Naive thymus-derived CD8-positive, alpha-beta T cell (primary cell): ENCODE measurements at regions not wholly inside any gene's neighbourhood (a gene's known extent, or its start where the extent isn't known, plus 50 kb on each side); places are given as distances from the start of the nearest gene placed in this dataset.
"Not testable (repeated sequence)": the region's sequence is repeated elsewhere in the genome, so short reads cannot be mapped to it uniquely, and the experiment has no call there.

Source experiments
- ATAC-seq, 2 donors: fragments of 150-1000 bp; cut with Tn5 transposase in 1 of 2; sonication (Bioruptor Pico), chemical (Tn5 transposase) in 1 of 2; 1 replicate in 1 of 2; 2 replicates in 1 of 2; pipeline ENCODE4 v1.10.0; 2021; ENCODE audit warnings: mild to moderate bottlenecking in 2 of 2, moderate library complexity in 2 of 2
- POLR2A ChIA-PET: fragments of 350-600 bp; sonication (Branson Sonifier 250); formaldehyde crosslinking; loops from one replicate; lab custom pipeline; 2021; ENCODE audit warnings: antibody characterized with exemption; lab: Charles Lee
- DNase-seq, 10 donors: peaks; one replicate each; pipeline versions ENCODE4 v3.0.0 to v3.0.0-alpha.2; 2020 to 2022
- H3K27ac Mint-ChIP-seq, 10 donors: one replicate each; pipeline ENCODE4 v1.8.0; 2020 to 2022; ENCODE audit warnings: mild to moderate bottlenecking in 10 of 10, mixed read lengths in 10 of 10, moderate library complexity in 4 of 10, inconsistent platforms in 1 of 10
- H3K27me3 Mint-ChIP-seq, 5 donors: one replicate each; pipeline ENCODE4 v1.8.0; 2021 to 2022; ENCODE audit warnings: mixed read lengths in 5 of 5
- H3K36me3 Mint-ChIP-seq, 3 donors: one replicate each; pipeline ENCODE4 v1.8.0; 2020 to 2022; ENCODE audit warnings: mixed read lengths in 3 of 3, mild to moderate bottlenecking in 2 of 3, inconsistent platforms in 1 of 3
- H3K4me1 Mint-ChIP-seq, 4 donors: one replicate each; pipeline ENCODE4 v1.8.0; 2021 to 2022; ENCODE audit warnings: mixed read lengths in 4 of 4
- H3K4me3 Mint-ChIP-seq, 10 donors: one replicate each; pipeline ENCODE4 v1.8.0; 2020 to 2022; ENCODE audit warnings: mild to moderate bottlenecking in 10 of 10, mixed read lengths in 10 of 10, moderate library complexity in 6 of 10, inconsistent platforms in 1 of 10
- H3K9me3 Mint-ChIP-seq, 9 donors: one replicate each; pipeline ENCODE4 v1.8.0; 2020 to 2022; ENCODE audit warnings: mixed read lengths in 9 of 9, mild to moderate bottlenecking in 3 of 9, inconsistent platforms in 1 of 9, moderate library complexity in 1 of 9

GRCh38 chr10:108052981-108053380 lies 888.5 kb upstream of the SORCS1 start:
- DNase-seq (no peak), ATAC-seq (no peak)
- H3K27ac Mint-ChIP-seq = no peak overlapping the region
- H3K27me3 Mint-ChIP-seq = no peaks in the 10 kb centered on the region
- H3K36me3 Mint-ChIP-seq = no peaks in the 10 kb centered on the region
- no peak overlapping the region for H3K4me3 Mint-ChIP-seq
- H3K4me1 Mint-ChIP-seq = no peaks in the 10 kb centered on the region
- peaks cover 2 to 32% (median 9%) of the 10 kb centered on the region in 9 donors for H3K9me3 Mint-ChIP-seq
- POLR2A ChIA-PET = no interaction called here

DNA sequence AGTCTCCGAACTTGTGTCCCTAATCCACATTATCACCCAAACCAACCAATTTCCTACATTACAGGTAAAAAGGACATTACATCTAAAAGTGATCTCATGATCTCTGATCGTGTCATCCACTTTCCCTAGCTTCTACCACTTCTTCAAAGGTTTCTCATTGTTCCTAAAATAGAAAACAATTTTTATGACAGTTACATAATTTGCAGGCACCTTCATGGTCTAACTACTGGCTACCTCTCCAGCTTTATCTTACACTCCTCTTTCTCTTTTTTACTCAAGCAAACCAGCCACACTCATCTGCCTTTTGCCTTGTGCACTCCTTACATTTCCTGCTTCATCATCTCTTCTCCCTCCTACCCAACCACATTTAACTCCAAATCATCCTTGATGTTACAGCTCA lies 886.7 kb upstream of the SORCS1 start:
- ATAC-seq (no peak), DNase-seq (no peak)
- Mint-ChIP-seq H3K36me3 (no peaks in the 10 kb centered on the region), H3K4me3 (no peak overlapping the region), H3K27ac (no peak overlapping the region), H3K4me1 (no peaks in the 10 kb centered on the region), H3K27me3 (no peaks in the 10 kb centered on the region), H3K9me3 (peaks cover 3 to 29% (median 8%) of the 10 kb centered on the region in 9 donors)
- POLR2A ChIA-PET = no interaction called here

- Mint-ChIP-seq H3K27ac (no peak overlapping the region), H3K4me1 (no peaks in the 10 kb centered on the region), H3K9me3 (peaks cover 0 to 24% (median 6%) of the 10 kb centered on the region in 9 donors), H3K36me3 (no peaks in the 10 kb centered on the region), H3K27me3 (no peaks in the 10 kb centered on the region), H3K4me3 (no peak overlapping the region)
- POLR2A ChIA-PET = no interaction called here
- ATAC-seq (no peak), DNase-seq (no peak)
These were observed 886.1 kb upstream of the SORCS1 start for GRCh38 chr10:108050626-108051025.

GRCh38 chr10:108049668-108050067 lies 885.2 kb upstream of the SORCS1 start:
- H3K4me1 Mint-ChIP-seq = no peaks in the 10 kb centered on the region
- no peak overlapping the region for H3K4me3 Mint-ChIP-seq
- no peak overlapping the region for H3K27ac Mint-ChIP-seq

GRCh38 chr10:108048898-108049297 lies 884.4 kb upstream of the SORCS1 start:
- H3K4me1 Mint-ChIP-seq = no peaks in the 10 kb centered on the region
- no peak for DNase-seq
- peaks cover 0 to 19% (median 6%) of the 10 kb centered on the region in 9 donors for H3K9me3 Mint-ChIP-seq
- H3K4me3 Mint-ChIP-seq = no peak overlapping the region
- H3K27me3 Mint-ChIP-seq = no peaks in the 10 kb centered on the region
- no peak for ATAC-seq
- POLR2A ChIA-PET = no interaction called here
- no peaks in the 10 kb centered on the region for H3K36me3 Mint-ChIP-seq
- H3K27ac Mint-ChIP-seq = no peak overlapping the region

More at GRCh38 chr10:108049668-108050067, 885.2 kb upstream of the SORCS1 start:
- no peaks in the 10 kb centered on the region for H3K36me3 Mint-ChIP-seq
- H3K9me3 Mint-ChIP-seq = peaks cover 0 to 21% (median 8%) of the 10 kb centered on the region in 9 donors
- ATAC-seq (no peak), DNase-seq (no peak)
- H3K27me3 Mint-ChIP-seq = no peaks in the 10 kb centered on the region
- POLR2A ChIA-PET = no interaction called here

DNA sequence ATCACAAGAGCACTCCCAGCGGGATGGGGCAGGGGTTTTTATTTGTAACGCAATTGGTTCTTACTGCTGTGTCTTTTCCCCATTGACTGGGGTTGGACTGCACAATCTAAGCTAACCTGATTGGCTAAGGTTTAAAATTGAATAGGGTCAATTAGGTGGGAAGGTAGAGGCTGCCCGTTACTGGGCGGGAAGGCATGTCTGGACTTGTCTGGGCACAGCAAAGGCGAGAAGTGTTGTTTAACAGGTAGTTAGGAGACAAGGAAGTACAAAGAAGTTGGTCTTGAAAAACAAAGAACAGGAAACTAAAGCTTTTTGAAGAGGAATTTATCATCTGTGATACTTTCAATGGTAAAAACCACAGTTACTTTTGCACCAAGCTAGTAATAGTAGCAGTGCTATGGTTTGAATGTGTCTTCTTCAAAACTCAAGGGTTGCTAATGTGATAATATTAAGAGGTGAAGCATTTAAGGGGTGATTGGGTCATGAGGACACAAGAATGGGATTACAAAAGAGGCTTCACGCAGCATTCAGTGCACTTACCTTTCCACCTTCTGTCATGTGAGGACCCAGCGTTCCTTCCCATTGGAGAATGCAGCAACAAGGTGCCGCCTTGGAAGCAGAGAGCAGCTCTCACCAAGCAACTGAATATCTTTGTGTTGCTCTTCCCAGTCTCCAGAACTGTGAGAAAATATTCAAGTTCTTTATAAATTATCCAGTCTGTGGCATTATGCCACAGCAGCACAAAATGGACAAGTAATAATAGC lies 875.5 kb upstream of the SORCS1 start:
- Mint-ChIP-seq H3K27me3 (no peaks in the 10 kb centered on the region), H3K4me3 (no peak overlapping the region), H3K4me1 (no peaks in the 10 kb centered on the region), H3K36me3 (no peaks in the 10 kb centered on the region), H3K9me3 (peaks cover 0 to 27% (median 5%) of the 10 kb centered on the region in 9 donors), H3K27ac (no peak overlapping the region)
- DNase-seq (no peak), ATAC-seq (no peak)
- POLR2A ChIA-PET = no interaction called here

DNA sequence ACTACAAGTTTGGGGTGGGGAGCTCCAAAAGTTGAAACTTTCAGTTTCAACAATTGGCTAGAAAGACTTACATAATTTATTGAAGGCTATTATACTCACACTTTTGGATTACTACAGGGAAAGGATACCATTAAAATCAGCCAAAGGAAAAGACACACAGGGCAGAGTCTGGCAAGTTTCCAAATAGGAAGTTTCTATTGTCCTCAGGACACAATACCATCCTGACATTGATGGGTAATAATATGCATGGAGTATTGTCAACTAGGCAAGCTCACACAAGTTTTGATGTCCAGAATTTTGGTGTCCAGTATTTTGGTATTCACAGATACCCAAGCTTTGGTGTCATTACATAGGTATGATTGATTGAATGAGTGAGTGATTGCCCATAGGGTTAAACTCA lies 872.6 kb upstream of the SORCS1 start:
- H3K4me1 Mint-ChIP-seq = no peaks in the 10 kb centered on the region

GRCh38 chr10:108036265-108036664 lies 871.8 kb upstream of the SORCS1 start:
- no peak overlapping the region for H3K4me3 Mint-ChIP-seq
- POLR2A ChIA-PET = no interaction called here
- peaks cover 0 to 20% (median 6%) of the 10 kb centered on the region in 9 donors for H3K9me3 Mint-ChIP-seq
- ATAC-seq (no peak), DNase-seq (no peak)
- no peak overlapping the region for H3K27ac Mint-ChIP-seq
- no peaks in the 10 kb centered on the region for H3K27me3 Mint-ChIP-seq
- no peaks in the 10 kb centered on the region for H3K4me1 Mint-ChIP-seq
- H3K36me3 Mint-ChIP-seq = no peaks in the 10 kb centered on the region

More for the DNA sequence above, 872.6 kb upstream of the SORCS1 start:
- H3K36me3 Mint-ChIP-seq = no peaks in the 10 kb centered on the region
- H3K4me3 Mint-ChIP-seq = no peak overlapping the region
- POLR2A ChIA-PET = no interaction called here
- peaks cover 0 to 23% (median 4%) of the 10 kb centered on the region in 9 donors for H3K9me3 Mint-ChIP-seq
- no peak for ATAC-seq
- H3K27me3 Mint-ChIP-seq = no peaks in the 10 kb centered on the region
- DNase-seq = no peak
- H3K27ac Mint-ChIP-seq = no peak overlapping the region

GRCh38 chr10:108034829-108035228 lies 870.3 kb upstream of the SORCS1 start:
- Mint-ChIP-seq H3K27me3 (no peaks in the 10 kb centered on the region), H3K36me3 (no peaks in the 10 kb centered on the region), H3K27ac (no peak overlapping the region), H3K4me1 (no peaks in the 10 kb centered on the region), H3K4me3 (no peak overlapping the region), H3K9me3 (peaks cover 0 to 21% (median 6%) of the 10 kb centered on the region in 9 donors)
- no peak for DNase-seq
- ATAC-seq = no peak
- POLR2A ChIA-PET = no interaction called here

GRCh38 chr10:108033518-108033917 lies 869.0 kb upstream of the SORCS1 start:
- DNase-seq, H3K27me3 Mint-ChIP-seq, H3K36me3 Mint-ChIP-seq, H3K4me1 Mint-ChIP-seq, H3K27ac Mint-ChIP-seq, ATAC-seq, POLR2A ChIA-PET, H3K4me3 Mint-ChIP-seq: not testable (repeated sequence)
- peaks cover 0 to 15% (median 6%) of the 10 kb centered on the region in 9 donors for H3K9me3 Mint-ChIP-seq

DNA sequence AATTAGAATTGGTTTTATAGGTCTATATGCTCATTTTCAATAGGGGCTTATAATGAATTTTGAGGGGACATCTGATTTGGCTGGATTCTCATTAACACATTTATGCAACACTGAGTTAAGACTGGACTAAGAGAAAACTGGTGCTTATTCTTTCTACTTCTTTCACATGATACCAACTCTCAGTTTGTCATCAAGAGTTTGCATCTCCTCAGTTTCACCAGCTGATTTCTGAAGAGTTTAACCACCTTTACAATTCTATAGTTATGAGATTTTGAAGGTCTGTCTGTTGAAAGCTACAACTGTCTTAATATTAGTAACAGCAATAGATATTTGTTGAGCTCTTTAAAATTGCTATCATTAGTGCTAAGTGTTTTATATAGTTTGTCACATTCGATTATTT lies 867.0 kb upstream of the SORCS1 start:
- Mint-ChIP-seq H3K4me3 (no peak overlapping the region), H3K27me3 (no peaks in the 10 kb centered on the region), H3K36me3 (no peaks in the 10 kb centered on the region), H3K4me1 (no peaks in the 10 kb centered on the region), H3K27ac (no peak overlapping the region), H3K9me3 (peaks cover 0 to 15% (median 9%) of the 10 kb centered on the region in 9 donors)
- POLR2A ChIA-PET = no interaction called here
- ATAC-seq (no peak), DNase-seq (no peak)

DNA sequence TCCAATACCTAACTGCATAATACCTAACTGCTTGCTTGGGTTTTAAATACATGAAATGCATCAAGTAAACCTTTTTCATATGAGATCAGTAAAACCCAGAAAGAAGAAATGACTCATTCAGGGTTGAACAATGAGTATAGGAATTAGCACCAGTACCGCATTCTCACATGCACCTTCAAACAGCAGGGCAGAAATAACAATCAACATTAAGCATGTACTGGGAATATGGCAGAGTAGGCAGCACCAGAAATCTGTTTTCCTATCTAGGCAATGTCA lies 850.3 kb upstream of the SORCS1 start:
- Mint-ChIP-seq H3K9me3 (peaks cover 2 to 27% (median 14%) of the 10 kb centered on the region in 9 donors), H3K27me3 (peaks cover 0 to 1% (median 0%) of the 10 kb centered on the region in 5 donors), H3K4me1 (no peaks in the 10 kb centered on the region), H3K36me3 (peaks cover 0 to 10% (median 0%) of the 10 kb centered on the region in 3 donors), H3K27ac (no peak overlapping the region), H3K4me3 (no peak overlapping the region)
- ATAC-seq (no peak), DNase-seq (no peak)
- POLR2A ChIA-PET = no interaction called here

DNA sequence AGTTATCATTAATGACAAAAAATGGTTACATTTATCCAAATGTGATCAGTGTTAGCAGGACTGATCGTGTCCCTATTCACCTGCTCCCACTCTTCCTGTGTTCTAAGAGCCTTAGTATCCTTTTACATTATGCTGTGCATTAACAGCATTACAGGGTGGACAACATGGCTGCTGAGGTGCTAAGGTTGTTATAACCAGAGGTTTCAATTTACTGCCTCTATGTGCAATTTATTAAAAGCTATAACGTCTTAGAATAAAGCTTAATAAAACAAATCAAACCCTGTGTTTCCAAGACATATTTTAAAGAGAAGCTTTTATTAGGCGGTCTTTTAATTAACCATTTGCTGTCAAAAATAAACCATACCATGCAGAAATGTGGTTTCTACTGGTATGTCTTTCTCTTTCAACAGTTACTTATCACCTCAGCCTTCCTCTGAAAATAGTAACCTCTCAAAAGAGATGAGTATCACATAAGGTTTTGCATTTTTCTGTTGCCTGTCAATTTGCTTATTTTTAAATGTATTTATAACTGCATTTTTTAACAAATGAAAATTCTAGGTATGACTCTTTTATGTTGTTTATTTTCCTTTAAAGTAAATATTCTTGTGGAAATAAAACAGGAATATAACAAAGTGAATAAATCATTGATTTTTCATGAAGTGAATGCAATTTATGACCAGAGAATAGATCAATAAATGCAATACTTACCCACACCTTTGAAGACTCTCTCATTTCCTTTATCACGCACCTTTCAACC lies 849.8 kb upstream of the SORCS1 start:
- no peak overlapping the region for H3K4me3 Mint-ChIP-seq
- no peaks in the 10 kb centered on the region for H3K4me1 Mint-ChIP-seq
- H3K9me3 Mint-ChIP-seq = peaks cover 2 to 27% (median 14%) of the 10 kb centered on the region in 9 donors
- peak overlapping the region in 1 of 10 donors; percentile 22 for H3K27ac Mint-ChIP-seq
- H3K36me3 Mint-ChIP-seq = peaks cover 0 to 10% (median 0%) of the 10 kb centered on the region in 3 donors
- peaks cover 0 to 1% (median 0%) of the 10 kb centered on the region in 5 donors for H3K27me3 Mint-ChIP-seq
- DNase-seq = no peak
- no peak for ATAC-seq
- POLR2A ChIA-PET = no interaction called here
